Heart left ventricle (tissue), 16 donors: ENCODE measurements at regions not wholly inside any gene's neighbourhood (a gene's known extent, or its start where the extent isn't known, plus 50 kb on each side); places are given as distances from the start of the nearest gene placed in this dataset.

Source experiments
- ATAC-seq, 4 donors: fragments of 200-7000 bp; cut with Tn5 transposase; one replicate each; pipeline ENCODE4 v1.9.1; 2020 to 2022; ENCODE audit warnings: moderate library complexity in 4 of 4, mild to moderate bottlenecking in 3 of 4, moderate number of reproducible peaks in 1 of 4
- DNase-seq, 5 donors: peaks; one replicate each; pipeline ENCODE4 v3.0.0-alpha.2; 2020
- H3K27ac ChIP-seq, 12 donors: fragments of 200-600 bp; sonication (generic) in 4 of 12; one replicate each; pipeline versions ENCODE4 v1.5.0 to v1.8.0; 2016 to 2022; ENCODE audit warnings: mild to moderate bottlenecking in 2 of 12
- H3K27me3 ChIP-seq, 9 donors: fragments of 200-600 bp; sonication (generic) in 2 of 9; one replicate each; pipeline versions ENCODE4 v1.5.1 to v1.8.0; 2016 to 2022; ENCODE audit warnings: mild to moderate bottlenecking in 3 of 9
- H3K36me3 ChIP-seq, 9 donors: fragments of 200-600 bp; sonication (generic) in 2 of 9; one replicate each; pipeline versions ENCODE4 v1.5.0 to v1.8.0; 2018 to 2022; ENCODE audit warnings: mild to moderate bottlenecking in 2 of 9
- H3K4me1 ChIP-seq, 12 donors: fragments of 200-600 bp; sonication (generic) in 4 of 12; one replicate each; pipeline versions ENCODE4 v1.5.0 to v1.8.0; 2016 to 2022; ENCODE audit warnings: mild to moderate bottlenecking in 3 of 12
- H3K4me3 ChIP-seq, 12 donors: fragments of 200-600 bp; sonication (generic) in 4 of 12; one replicate each; pipeline versions ENCODE4 v1.5.0 to v1.8.0; 2017 to 2022; ENCODE audit warnings: mild to moderate bottlenecking in 9 of 12, moderate library complexity in 4 of 12
- H3K9me3 ChIP-seq, 12 donors: fragments of 200-600 bp; sonication (generic) in 4 of 12; one replicate each; pipeline versions ENCODE4 v1.5.0 to v1.8.0; 2016 to 2022; ENCODE audit warnings: mild to moderate bottlenecking in 1 of 12
- CTCF ChIP-seq, 12 donors: fragments of 200-600 bp; sonication (generic) in 4 of 12; IDR thresholded peaks; one replicate each; pipeline versions ENCODE4 v1.5.0 to v1.8.0; 2018 to 2022; ENCODE audit warnings: antibody characterized with exemption in 12 of 12, mild to moderate bottlenecking in 5 of 12
- POLR2A ChIP-seq, 2 donors: fragments of 450-650 bp; IDR thresholded peaks; one replicate each; pipeline ENCODE4 v1.6.1; 2017; ENCODE audit warnings: antibody characterized with exemption in 2 of 2, mild to moderate bottlenecking in 2 of 2, moderate library complexity in 2 of 2
- WGBS, 4 donors: extraction: QIAGEN DNeasy Blood & Tissue Kit in 2 of 4; methylation state at CpG; one replicate each; pipeline versions ENCODE4 v1.1.5 to v1.1.7; 2013 to 2018; 5-methylcytosine and 5-hydroxymethylcytosine counted together
- intact Hi-C, 10 donors: fragments of 100-400 bp; cut with DNase I; formaldehyde crosslinking; loops; one replicate each; pipeline versions ENCODE4 v1.11.1 to v1.14.2; 2022
- donor health status: ischemic (EF 13 %, LVEDD 7.1; RV severe dilation, severe dysfunction).
- donor health status: healthy with polysubstance abuse.
- donor health status: DM: no; HTN: yes; CAD: no.
- donor health status: DM: no; HTN: no; CAD: no.
- donor health status: ischemic (EF 25% LVEDD 6.9; RV normal size, moderate dysfunction).
- donor health status: ischemic (EF 25% LVEDD 5.7; RV mildly dilated, moderate dysfunction).
- donor health status: healthy.
- donor health status: DM: yes; HTN: yes; CAD: no.
- donor health status: ischemic (EF 35%, LVEDD 5.7; RV mildly dilated, moderate dysfunction).
- donor health status: nonischemic (EF 11% LVEDD 7.7; RV severe dilation, severe dysfunction).
- donor health status: DM: yes; HTN: yes; CAD: no.
- donor health status: PGD.
- donor health status: ischemic (EF 29% LVEDD 5.4; RV normal size, mild dysfunction).
- donor health status: nonischemic (EF 23%, LVEDD 6.1; RV moderate dilation, normal function).

GRCh38 chr6:167667204-167668018 lies 159.3 kb upstream of the AFDN start:
- intact Hi-C loops = no loop called here
- no peak overlapping the region for H3K4me3 ChIP-seq
- ATAC-seq (no peak), DNase-seq (peak in 1 of 5 donors; percentile 18)
- no peaks in the 10 kb centered on the region for H3K36me3 ChIP-seq
- TF ChIP-seq POLR2A (IDR thresholded peaks at IDR 0.05) (no peak), CTCF (IDR thresholded peaks at IDR 0.05) (no peak)
- no peaks in the 10 kb centered on the region for H3K9me3 ChIP-seq
- 91 to 92% (median 91%) methylated on average over 22 to 23 of the region's 23 CpGs for WGBS, 4 donors
- H3K27ac ChIP-seq = peak overlapping the region in 2 of 12 donors; percentile 9 to 43
- no peaks in the 10 kb centered on the region for H3K27me3 ChIP-seq
- H3K4me1 ChIP-seq = peaks cover 0 to 30% (median 11%) of the 10 kb centered on the region in 12 donors

GRCh38 chr6:167668019-167668753 lies 158.5 kb upstream of the AFDN start:
- DNase-seq (peak in 1 of 5 donors; percentile 28), ATAC-seq (peak in 3 of 4 donors; percentile 12 to 40 (median 23))
- 63 to 83% (median 71%) methylated on average over 26 of the region's 26 CpGs for WGBS, 4 donors
- Histone ChIP-seq H3K4me1 (peaks cover 0 to 30% (median 10%) of the 10 kb centered on the region in 12 donors), H3K9me3 (no peaks in the 10 kb centered on the region), H3K36me3 (no peaks in the 10 kb centered on the region), H3K4me3 (no peak overlapping the region), H3K27me3 (no peaks in the 10 kb centered on the region), H3K27ac (peak overlapping the region in 2 of 12 donors; percentile 9 to 43)
- intact Hi-C loops = no loop called here
- TF ChIP-seq CTCF (IDR thresholded peaks at IDR 0.05) = no peak
- no peak for TF ChIP-seq POLR2A (IDR thresholded peaks at IDR 0.05)

GRCh38 chr6:167668754-167669552 lies 157.8 kb upstream of the AFDN start:
- Histone ChIP-seq H3K9me3 (no peaks in the 10 kb centered on the region), H3K4me1 (peaks cover 0 to 26% (median 10%) of the 10 kb centered on the region in 12 donors), H3K27me3 (no peaks in the 10 kb centered on the region), H3K27ac (no peak overlapping the region), H3K36me3 (no peaks in the 10 kb centered on the region), H3K4me3 (no peak overlapping the region)
- DNase-seq (peak in 1 of 5 donors; percentile 22), ATAC-seq (no peak)
- 87 to 92% (median 90%) methylated on average over 18 to 21 of the region's 21 CpGs for WGBS, 4 donors
- TF ChIP-seq POLR2A (IDR thresholded peaks at IDR 0.05) = no peak
- TF ChIP-seq CTCF (IDR thresholded peaks at IDR 0.05) = no peak
- intact Hi-C loops = no loop called here

- DNase-seq (no peak), ATAC-seq (no peak)
- no peak overlapping the region for H3K27ac ChIP-seq
- intact Hi-C loops = no loop called here
- H3K4me1 ChIP-seq = peaks cover 0 to 27% (median 12%) of the 10 kb centered on the region in 12 donors
- no peaks in the 10 kb centered on the region for H3K9me3 ChIP-seq
- H3K36me3 ChIP-seq = no peaks in the 10 kb centered on the region
- WGBS, 4 donors = 87 to 94% (median 89%) methylated on average over 8 to 9 of the region's 9 CpGs
- TF ChIP-seq POLR2A (IDR thresholded peaks at IDR 0.05) = no peak
- TF ChIP-seq CTCF (IDR thresholded peaks at IDR 0.05) = no peak
- no peak overlapping the region for H3K4me3 ChIP-seq
- no peaks in the 10 kb centered on the region for H3K27me3 ChIP-seq
These were observed 157.2 kb upstream of the AFDN start for GRCh38 chr6:167669553-167669849.
